ENCODE measurements at regions not wholly inside any gene's neighbourhood (a gene's known extent, or its start where the extent isn't known, plus 50 kb on each side); places are given as distances from the start of the nearest gene placed in this dataset.

- TF ChIP-seq ZFX (IDR thresholded peaks at IDR 0.05) (no peak), CTCF (conservative IDR thresholded peaks at IDR 0.05) (no peak)
These were observed 60.2 kb downstream of the SMIM38 start for GRCh38 chr11:69215784-69216415.

GRCh38 chr11:69216647-69217051 lies 60.9 kb downstream of the SMIM38 start:
- TF ChIP-seq CTCF (conservative IDR thresholded peaks at IDR 0.05) (no peak), ZFX (IDR thresholded peaks at IDR 0.05) (no peak)
- no peak overlapping the region for H3K27ac ChIP-seq

More at GRCh38 chr11:69215784-69216415, 60.2 kb downstream of the SMIM38 start:
- H3K27ac ChIP-seq, result no peak overlapping the region

- no peak overlapping the region for H3K27ac ChIP-seq
- TF ChIP-seq ZFX (IDR thresholded peaks at IDR 0.05), result no peak
- TF ChIP-seq CTCF (conservative IDR thresholded peaks at IDR 0.05), result no peak
These were observed 61.8 kb downstream of the SMIM38 start for GRCh38 chr11:69217276-69218105.

- TF ChIP-seq CTCF (conservative IDR thresholded peaks at IDR 0.05), result no peak
- no peak for TF ChIP-seq ZFX (IDR thresholded peaks at IDR 0.05)
- H3K27ac ChIP-seq, result no peak overlapping the region
These were observed 62.5 kb downstream of the SMIM38 start for GRCh38 chr11:69218271-69218682.

- H3K27ac ChIP-seq, result no peak overlapping the region
- TF ChIP-seq ZFX (IDR thresholded peaks at IDR 0.05) (no peak), CTCF (conservative IDR thresholded peaks at IDR 0.05) (no peak)
These were observed 63.4 kb downstream of the SMIM38 start for GRCh38 chr11:69218946-69219720.

GRCh38 chr11:69219991-69220390 lies 64.3 kb downstream of the SMIM38 start:
- H3K27ac ChIP-seq, result no peak overlapping the region
- TF ChIP-seq CTCF (conservative IDR thresholded peaks at IDR 0.05) (no peak), ZFX (IDR thresholded peaks at IDR 0.05) (no peak)

All from C4-2B (cell line).